IMR-90 (cell line): ENCODE measurements at regions not wholly inside any gene's neighbourhood (a gene's known extent, or its start where the extent isn't known, plus 50 kb on each side); places are given as distances from the start of the nearest gene placed in this dataset.

ENCODE experiments used
- ATAC-seq: fragments of 200-7000 bp; cut with Tn5 transposase; 2 replicates; pipeline ENCODE4 v1.9.1; 2020; ENCODE audit warnings: low read depth, mild to moderate bottlenecking, moderate library complexity
- BruUV-seq: library from RNA; stranded (reverse); fragments of 400-500 nt; replicated peaks from 2 replicates; lab custom pipeline; 2021; lab: Mats Ljungman, UMichigan
- CTCF ChIA-PET: fragments of 300-600 bp; formaldehyde crosslinking; extraction: SDS; loops from one replicate; lab custom pipeline; 2021; ENCODE audit warnings: antibody characterized with exemption; lab: Yijun Ruan, JAX
- POLR2A ChIA-PET: fragments of 300-600 bp; sonication (Branson Sonifier 250); formaldehyde crosslinking; loops from one replicate; lab custom pipeline; 2022; ENCODE audit warnings: antibody characterized with exemption; ENCODE audit not compliant: unreplicated experiment; lab: Charles Lee
- DNase-seq: peaks from one replicate; pipeline ENCODE4 v3.0.0; 2013
- H2AFZ ChIP-seq: replicated peaks from 2 replicates; pipeline ENCODE3; 2013; ENCODE audit warnings: low read length, mild to moderate bottlenecking; ENCODE audit not compliant: poor library complexity
- H2AK5ac ChIP-seq: 2 replicates; pipeline ENCODE4 v1.6.1; 2013; ENCODE audit warnings: low read depth, low read length, inconsistent platforms
- H2AK9ac ChIP-seq: replicated peaks from 2 replicates; pipeline ENCODE3; 2013; ENCODE audit warnings: mild to moderate bottlenecking, low read depth, low read length, moderate library complexity; ENCODE audit not compliant: poor library complexity
- H2BK120ac ChIP-seq: 2 replicates; pipeline ENCODE4 v1.6.1; 2013; ENCODE audit warnings: low read depth, low read length, inconsistent platforms
- H2BK15ac ChIP-seq: 3 replicates; pipeline ENCODE4 v1.6.1; 2013; ENCODE audit warnings: low read depth, low read length, inconsistent platforms
- H2BK20ac ChIP-seq: 2 replicates; pipeline ENCODE4 v1.6.1; 2013; ENCODE audit warnings: low read depth, mild to moderate bottlenecking, inconsistent platforms, low read length, moderate library complexity
- H2BK5ac ChIP-seq: 2 replicates; pipeline ENCODE4 v1.6.1; 2013; ENCODE audit warnings: mild to moderate bottlenecking, low read depth, low read length, inconsistent platforms; ENCODE audit not compliant: poor library complexity, severe bottlenecking
- H3K14ac ChIP-seq: replicated peaks from 2 replicates; pipeline ENCODE4 v1.6.1; 2013; ENCODE audit warnings: low read depth, low read length, inconsistent platforms
- H3K18ac ChIP-seq: 2 replicates; pipeline ENCODE4 v1.6.1; 2013; ENCODE audit warnings: low read depth, low read length, control low read depth
- H3K23ac ChIP-seq: 2 replicates; pipeline ENCODE4 v1.6.1; 2013; ENCODE audit warnings: low read depth, low read length, inconsistent platforms
- H3K27ac ChIP-seq: 2 replicates; pipeline ENCODE4 v1.5.1; 2013; ENCODE audit warnings: mild to moderate bottlenecking, control low read depth, low read length; ENCODE audit not compliant: insufficient read depth
- H3K27me3 ChIP-seq: 2 replicates; pipeline ENCODE4 v1.6.1; 2013; ENCODE audit warnings: low read length; ENCODE audit not compliant: control insufficient read depth, insufficient read depth
- H3K36me3 ChIP-seq: 2 replicates; pipeline ENCODE4 v1.6.1; 2013; ENCODE audit warnings: low read length, mixed read lengths; ENCODE audit not compliant: control insufficient read depth, insufficient read depth
- H3K4ac ChIP-seq: 2 replicates; pipeline ENCODE4 v1.6.1; 2013; ENCODE audit warnings: low read depth, low read length, inconsistent platforms
- H3K4me1 ChIP-seq: 2 replicates; pipeline ENCODE4 v1.6.1; 2013; ENCODE audit warnings: low read length, mixed read lengths; ENCODE audit not compliant: control insufficient read depth, insufficient read depth
- H3K4me2 ChIP-seq: 2 replicates; pipeline ENCODE4 v1.6.1; 2013; ENCODE audit warnings: low read depth, mild to moderate bottlenecking, control low read depth, low read length, moderate library complexity
- H3K4me3 ChIP-seq: 2 replicates; pipeline ENCODE4 v1.5.1; 2013; ENCODE audit warnings: low read depth, mild to moderate bottlenecking, control low read depth, low read length, moderate library complexity; ENCODE audit not compliant: insufficient read depth
- H3K56ac ChIP-seq: 2 replicates; pipeline ENCODE4 v1.6.1; 2013; ENCODE audit warnings: low read length, inconsistent platforms; ENCODE audit not compliant: insufficient read depth; ENCODE audit errors: extremely low read depth
- H3K79me1 ChIP-seq, 2 experiments: 2 replicates each; pipeline ENCODE4 v1.6.1; 2013; ENCODE audit warnings: low read length in 2 of 2, inconsistent platforms in 1 of 2, low read depth in 1 of 2
- H3K9ac ChIP-seq: 2 replicates; pipeline ENCODE4 v1.6.1; 2013; ENCODE audit warnings: low read depth, low read length, control low read depth
- H3K9me1 ChIP-seq: 2 replicates; pipeline ENCODE4 v1.6.1; 2013; ENCODE audit warnings: low read length, inconsistent platforms; ENCODE audit not compliant: insufficient read depth
- H3K9me3 ChIP-seq: 2 replicates; pipeline ENCODE4 v1.6.1; 2013; ENCODE audit warnings: low read length; ENCODE audit not compliant: control insufficient read depth, insufficient read depth
- H4K20me1 ChIP-seq: 2 replicates; pipeline ENCODE4 v1.6.1; 2013; ENCODE audit warnings: low read length, inconsistent platforms; ENCODE audit not compliant: insufficient read depth
- H4K5ac ChIP-seq: 2 replicates; pipeline ENCODE4 v1.6.1; 2013; ENCODE audit warnings: mild to moderate bottlenecking, low read depth, low read length, control low read depth
- H4K8ac ChIP-seq, 2 experiments: 2 replicates each; pipeline ENCODE4 v1.6.1; 2013; ENCODE audit warnings: low read depth in 2 of 2, low read length in 2 of 2, control low read depth in 1 of 2, inconsistent platforms in 1 of 2
- H4K91ac ChIP-seq: 2 replicates; pipeline ENCODE4 v1.6.1; 2013; ENCODE audit warnings: low read depth, low read length, inconsistent platforms; ENCODE audit not compliant: insufficient read depth
- CEBPB ChIP-seq: IDR thresholded peaks from 2 replicates; pipeline ENCODE4 v1.6.1; 2012; ENCODE audit warnings: low read depth, low read length, improper control_type of control experiment
- CHD1 ChIP-seq: IDR thresholded peaks from 2 replicates; pipeline ENCODE4 v1.6.1; 2012; ENCODE audit warnings: low read depth, low read length, improper control_type of control experiment
- CTCF ChIP-seq: conservative IDR thresholded peaks from 2 replicates; pipeline ENCODE4 v1.5.1; 2012; ENCODE audit warnings: mild to moderate bottlenecking, low read depth, low read length, improper control_type of control experiment
- ELK1 ChIP-seq: fragments of 150-350 bp; IDR thresholded peaks from 2 replicates; pipeline ENCODE4 v1.6.1; 2016; ENCODE audit warnings: low read depth, mild to moderate bottlenecking, low read length, moderate library complexity, borderline replicate concordance
- MAFK ChIP-seq: IDR thresholded peaks from 2 replicates; pipeline ENCODE4 v1.6.1; 2012; ENCODE audit warnings: low read depth, low read length, improper control_type of control experiment
- MAZ ChIP-seq: IDR thresholded peaks from 2 replicates; pipeline ENCODE4 v1.6.1; 2012; ENCODE audit warnings: low read depth, mild to moderate bottlenecking, low read length, improper control_type of control experiment, moderate library complexity, borderline replicate concordance
- NFE2L2 ChIP-seq: fragments of 150-350 bp; IDR thresholded peaks from 2 replicates; pipeline ENCODE4 v1.6.1; 2016; ENCODE audit warnings: low read depth, mild to moderate bottlenecking, low read length
- POLR2A ChIP-seq: IDR thresholded peaks from 2 replicates; pipeline ENCODE4 v1.6.1; 2012; ENCODE audit warnings: mild to moderate bottlenecking, low read depth, low read length
- RAD21 ChIP-seq: IDR thresholded peaks from 2 replicates; pipeline ENCODE4 v1.6.1; 2012; ENCODE audit warnings: low read length, improper control_type of control experiment
- SMC3 ChIP-seq: fragments of 150-350 bp; IDR thresholded peaks from 2 replicates; pipeline ENCODE4 v1.6.1; 2016; ENCODE audit warnings: low read depth, mild to moderate bottlenecking, antibody characterized with exemption, low read length, moderate library complexity
- USF2 ChIP-seq: fragments of 150-350 bp; IDR thresholded peaks from 2 replicates; pipeline ENCODE4 v1.6.1; 2017; ENCODE audit warnings: mild to moderate bottlenecking, antibody characterized with exemption, low read length, low read depth
- WGBS, 2 experiments: methylation state at CpG; one replicate each; pipeline versions ENCODE4 v1.1.5 to v1.1.7; 2013; ENCODE audit warnings: missing lambda C conversion rate in 2 of 2; ENCODE audit not compliant: insufficient read length in 1 of 2; ENCODE audit errors: extremely low coverage in 2 of 2; 5-methylcytosine and 5-hydroxymethylcytosine counted together
- dilution Hi-C: fragments of 300-500 bp; cut with HindIII; formaldehyde crosslinking; loops from one replicate; pipeline ENCODE4 v1.14.3; 2018; ENCODE audit warnings: low sequenced_read_pairs; ENCODE audit not compliant: unreplicated experiment
- in situ Hi-C: fragments of 300-500 bp; cut with MboI; formaldehyde crosslinking; loops from 3 replicates; pipeline ENCODE4 v1.14.3; 2019; ENCODE audit warnings: low sequenced_read_pairs, inconsistent platforms, mixed read lengths
- intact Hi-C: fragments of 100-400 bp; cut with micrococcal nuclease; formaldehyde crosslinking; loops from 2 replicates; pipeline ENCODE4 v1.10.0; 2022

GRCh38 chr12:87642245-87642644 lies 387.0 kb downstream of the C12orf50 start:
- Histone ChIP-seq H3K4me1 (no peaks in the 10 kb centered on the region), H4K20me1 (no peaks in the 10 kb centered on the region), H2AK5ac (no peak overlapping the region), H3K4me3 (no peak overlapping the region), H2AFZ (no peak overlapping the region), H4K91ac (no peak overlapping the region), H3K56ac (no peak overlapping the region), H3K27ac (no peak overlapping the region), H2BK120ac (no peak overlapping the region), H3K27me3 (no peaks in the 10 kb centered on the region), H3K9me3 (no peaks in the 10 kb centered on the region), H4K8ac (no peak overlapping the region), H2BK5ac (no peak overlapping the region), H3K4me2 (no peak overlapping the region), H3K36me3 (no peaks in the 10 kb centered on the region), H2BK15ac (no peak overlapping the region), H3K9ac (no peak overlapping the region), H3K4ac (no peak overlapping the region), H3K18ac (no peak overlapping the region), H2BK20ac (no peak overlapping the region), H4K5ac (no peak overlapping the region), H3K79me1 (no peaks in the 10 kb centered on the region), H2AK9ac (no peak overlapping the region), H3K14ac (no peak overlapping the region), H3K23ac (no peak overlapping the region), H3K9me1 (no peaks in the 10 kb centered on the region)
- dilution Hi-C loops (no loop called here), in situ Hi-C loops (no loop called here), intact Hi-C loops (no loop called here)
- DNase-seq (no peak), ATAC-seq (no peak)
- ChIA-PET POLR2A (no interaction called here), CTCF (no interaction called here)
- TF ChIP-seq POLR2A (no peak), RAD21 (no peak), MAFK (no peak), USF2 (no peak), SMC3 (no peak), CHD1 (no peak), NFE2L2 (no peak), CTCF (no peak), MAZ (no peak), CEBPB (no peak), ELK1 (no peak)
- BruUV-seq, result no TSS peak
- WGBS, 2 experiments, result no CpG with 5 or more reads among the region's 2 CpGs
